Kidney glomerular epithelial cell (primary cell): ENCODE measurements at regions not wholly inside any gene's neighbourhood (a gene's known extent, or its start where the extent isn't known, plus 50 kb on each side); places are given as distances from the start of the nearest gene placed in this dataset.

Source experiments
- DNase-seq: peaks from one replicate; lab custom pipeline; 2025; lab: John Stamatoyannopoulos, UW

- DNase-seq = no peak
These were observed 298.3 kb downstream of the ICOS start for GRCh38 chr2:204234879-204235278.

DNA sequence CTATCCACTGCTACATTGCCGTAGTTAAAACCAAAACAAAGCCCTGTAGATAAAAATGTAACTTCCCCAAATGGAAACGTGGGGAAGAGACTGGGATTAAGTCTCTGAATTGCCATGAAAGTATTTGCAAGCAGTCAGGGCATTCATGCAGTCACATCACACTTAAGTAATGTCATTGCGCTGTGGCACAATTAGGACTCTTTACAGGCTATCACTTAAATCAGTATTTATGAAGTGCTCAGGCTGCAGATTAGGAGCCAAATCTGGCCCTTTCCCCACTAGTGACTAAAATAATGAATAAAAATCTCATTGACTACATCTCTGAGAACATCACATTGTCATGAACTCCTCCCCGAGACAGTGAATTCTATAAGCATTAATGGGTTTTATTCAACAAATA, 300.9 kb downstream of the ICOS start:
- no peak for DNase-seq

- DNase-seq = no peak
These were observed 303.0 kb downstream of the ICOS start for GRCh38 chr2:204239411-204240165.

DNA sequence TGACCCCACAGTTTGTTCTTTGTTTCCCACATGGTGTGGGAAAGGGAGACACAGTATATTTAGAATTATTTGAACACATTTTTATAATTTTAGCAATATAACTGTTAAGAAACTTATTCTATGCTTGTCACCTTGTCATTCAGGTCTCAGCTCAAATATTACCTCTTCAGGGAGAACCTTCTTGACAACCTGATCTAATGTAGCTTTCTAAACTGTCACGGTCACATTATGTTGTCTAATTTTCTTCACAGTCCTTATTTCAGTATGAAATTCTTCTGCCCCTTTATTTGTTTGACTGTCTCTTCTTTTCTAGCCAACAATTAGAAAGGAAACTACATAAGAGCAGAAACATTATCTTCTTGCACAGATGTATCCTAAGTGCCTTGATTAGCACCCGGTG, 304.3 kb upstream of the PARD3B start:
- no peak for DNase-seq

GRCh38 chr2:204249437-204249836, 295.8 kb upstream of the PARD3B start:
- no peak for DNase-seq

DNA sequence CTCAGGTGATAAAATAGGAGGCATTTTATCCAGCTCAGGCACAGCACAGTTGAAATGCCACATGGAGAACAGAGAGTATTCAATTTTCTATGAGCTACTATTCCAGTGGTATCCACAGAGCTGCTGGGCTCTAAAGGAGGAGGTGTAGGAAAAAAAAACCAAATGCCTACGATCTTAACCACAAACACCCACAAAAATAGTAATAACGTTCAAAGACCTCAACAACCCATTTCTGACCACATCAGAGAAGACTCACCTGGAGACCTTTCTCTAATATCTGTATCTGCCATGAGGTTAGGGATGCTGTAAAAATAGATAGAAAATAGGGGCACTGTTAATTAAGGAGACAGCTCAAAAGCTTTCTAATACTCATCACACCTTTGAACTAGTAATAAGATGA, 294.6 kb upstream of the PARD3B start:
- no peak for DNase-seq

GRCh38 chr2:204251158-204251997, 293.9 kb upstream of the PARD3B start:
- no peak for DNase-seq

- DNase-seq = no peak
These were observed 293.3 kb upstream of the PARD3B start for GRCh38 chr2:204251998-204252376.

DNA sequence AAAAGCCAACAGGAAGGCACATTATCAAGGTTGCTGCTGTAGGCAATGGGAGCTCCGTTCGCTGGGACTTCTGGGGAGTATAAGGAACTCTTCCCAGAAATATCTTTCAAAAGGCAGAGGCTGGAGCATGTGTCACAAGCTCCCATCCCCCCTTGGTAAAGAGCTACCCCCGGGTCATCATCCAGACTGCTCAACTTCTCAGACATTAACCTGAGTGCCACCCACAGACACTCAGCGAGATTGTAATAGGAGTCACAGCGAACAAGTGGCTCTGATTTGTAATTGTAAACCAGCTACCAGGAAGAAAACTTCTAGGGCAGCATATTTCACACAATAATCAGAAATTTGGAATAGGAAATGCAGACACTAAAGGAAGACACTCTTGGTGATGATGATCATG, 290.2 kb upstream of the PARD3B start:
- no peak for DNase-seq

DNA sequence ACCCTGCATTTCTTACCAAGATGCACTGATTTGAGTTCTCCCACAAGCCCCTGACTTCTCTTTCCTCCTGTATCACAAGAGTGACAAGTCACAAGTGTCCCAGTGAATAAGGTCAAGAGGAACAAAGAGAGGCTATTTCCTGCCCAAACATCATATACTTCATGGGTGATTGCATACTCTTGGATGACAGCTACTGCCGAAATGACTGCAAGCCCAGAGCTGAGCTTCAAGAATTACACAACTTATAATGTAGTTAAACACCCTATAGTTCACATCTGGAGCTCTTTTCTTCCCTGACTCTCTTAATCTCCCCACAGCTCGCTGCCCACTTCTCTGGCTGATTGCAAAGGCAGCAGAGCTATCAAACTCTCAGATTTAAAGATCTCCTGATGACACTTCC, 289.7 kb upstream of the PARD3B start:
- DNase-seq = no peak

- no peak for DNase-seq
These were observed 287.5 kb upstream of the PARD3B start for GRCh38 chr2:204257781-204258180.

DNA sequence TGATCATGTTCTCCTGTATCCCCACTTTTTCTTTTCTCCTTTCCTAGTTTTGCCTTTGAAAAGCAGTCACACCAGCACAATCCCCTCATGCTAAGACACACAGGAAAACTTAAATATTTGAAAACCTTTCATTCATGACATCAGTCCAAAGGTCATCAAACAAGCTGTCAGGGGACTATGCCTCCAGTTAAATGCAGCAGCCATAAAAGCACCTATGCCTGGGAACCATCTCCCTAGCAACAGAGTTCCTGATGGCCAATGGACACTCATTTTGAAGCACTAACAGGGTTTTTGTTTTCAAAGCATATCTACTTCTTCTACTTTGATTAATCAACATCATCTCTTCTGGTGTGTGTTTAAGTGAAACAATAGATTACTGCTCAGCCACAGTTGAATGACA, 286.4 kb upstream of the PARD3B start:
- DNase-seq = no peak

DNA sequence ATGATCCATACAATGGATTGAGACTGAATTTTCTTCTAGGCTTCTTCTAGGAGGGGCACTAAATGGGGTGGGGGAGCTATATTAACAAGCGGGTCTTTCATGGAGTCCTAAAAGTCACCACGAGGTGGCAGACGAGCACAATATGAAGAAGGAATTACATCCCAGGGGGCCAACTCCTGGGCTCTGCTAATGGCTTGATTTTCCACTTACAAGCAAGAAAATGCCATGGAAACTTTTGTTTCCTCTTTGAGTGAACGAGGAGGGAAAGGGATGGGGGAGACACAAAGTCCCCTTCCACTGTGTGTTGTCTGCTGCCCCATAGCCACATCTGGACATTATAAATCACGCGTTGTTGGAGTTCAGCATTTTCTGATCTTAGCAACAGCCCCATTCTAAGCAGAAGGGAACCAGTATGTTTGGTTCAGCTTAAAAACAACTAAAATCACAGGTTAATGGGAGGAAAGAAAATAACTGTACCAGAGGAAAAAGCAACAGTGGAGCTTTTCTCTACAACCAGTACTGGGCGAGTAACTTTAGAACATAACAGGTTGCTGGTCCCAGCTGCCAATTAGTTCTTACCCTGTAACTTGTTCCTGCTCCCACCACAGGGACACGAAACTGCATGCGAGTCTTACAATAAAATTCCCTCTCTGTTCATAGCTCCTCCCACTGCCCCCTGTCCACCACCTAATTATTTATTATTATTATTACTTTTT, 285.0 kb upstream of the PARD3B start:
- DNase-seq = peak; percentile 67

DNA sequence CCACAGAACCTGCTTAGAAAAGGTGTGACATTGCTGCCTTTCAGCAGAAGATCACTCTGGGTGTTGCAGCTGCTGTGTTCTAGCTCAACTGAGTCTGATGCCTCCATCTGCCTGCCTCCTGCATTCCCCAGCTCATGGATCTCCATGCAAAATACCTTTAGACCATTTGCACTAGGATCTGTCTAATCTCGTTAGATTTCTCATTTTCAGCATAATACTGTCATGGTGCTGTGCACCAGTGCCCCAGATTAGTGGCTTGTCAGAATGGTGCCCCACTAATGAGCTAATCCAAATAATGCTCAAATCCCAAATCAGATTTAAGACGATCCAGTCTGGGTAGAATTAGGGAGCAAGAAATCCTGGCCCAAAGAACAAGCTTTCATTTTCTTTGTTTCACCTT, 284.4 kb upstream of the PARD3B start:
- DNase-seq = no peak

DNA sequence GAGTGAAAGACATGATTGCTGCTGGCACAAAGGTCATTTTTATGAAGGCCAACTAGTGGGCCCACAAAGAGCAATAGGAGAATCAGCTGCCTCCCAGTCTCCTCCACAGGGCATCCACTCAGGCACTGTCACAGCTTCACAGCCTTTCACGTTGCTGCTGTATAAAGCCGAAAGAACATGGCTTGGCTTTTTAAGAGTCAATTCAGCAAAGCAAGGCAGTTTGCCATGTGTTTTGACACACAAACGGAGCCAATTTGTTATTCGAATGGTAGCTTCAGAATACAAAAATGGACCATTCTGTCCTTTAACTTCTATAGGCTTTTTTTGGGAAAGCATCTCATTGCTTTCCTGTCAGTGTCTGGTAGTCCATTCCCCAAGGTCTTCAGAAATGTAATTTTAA, 283.4 kb upstream of the PARD3B start:
- DNase-seq = no peak

- DNase-seq = no peak
These were observed 281.2 kb upstream of the PARD3B start for GRCh38 chr2:204264085-204264553.

GRCh38 chr2:204264621-204265140, 280.6 kb upstream of the PARD3B start:
- DNase-seq = no peak

DNA sequence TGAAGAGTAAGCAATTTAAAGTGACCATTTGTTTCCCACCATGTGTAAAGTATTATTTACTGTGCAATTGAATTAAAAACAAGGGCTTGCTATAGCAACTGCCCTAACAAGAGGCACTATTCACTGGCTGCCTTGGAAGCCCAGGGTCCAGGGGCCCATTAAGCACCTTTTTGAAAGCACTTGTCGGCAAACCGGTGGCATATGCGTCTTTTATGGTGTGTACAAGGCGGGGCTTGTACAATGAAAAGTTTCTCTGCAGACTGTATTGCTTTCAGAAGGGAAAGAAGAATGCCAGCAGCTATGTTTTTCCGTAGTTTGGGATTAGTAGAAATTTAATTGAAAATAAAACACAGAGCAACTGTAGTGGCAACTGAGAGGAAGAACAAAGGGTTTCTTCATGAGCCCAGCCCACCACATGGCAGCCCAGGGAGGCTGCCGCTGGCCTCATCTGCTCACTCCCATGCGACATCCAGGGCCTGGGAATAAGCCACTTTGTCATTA, 279.5 kb upstream of the PARD3B start:
- DNase-seq = no peak

DNA sequence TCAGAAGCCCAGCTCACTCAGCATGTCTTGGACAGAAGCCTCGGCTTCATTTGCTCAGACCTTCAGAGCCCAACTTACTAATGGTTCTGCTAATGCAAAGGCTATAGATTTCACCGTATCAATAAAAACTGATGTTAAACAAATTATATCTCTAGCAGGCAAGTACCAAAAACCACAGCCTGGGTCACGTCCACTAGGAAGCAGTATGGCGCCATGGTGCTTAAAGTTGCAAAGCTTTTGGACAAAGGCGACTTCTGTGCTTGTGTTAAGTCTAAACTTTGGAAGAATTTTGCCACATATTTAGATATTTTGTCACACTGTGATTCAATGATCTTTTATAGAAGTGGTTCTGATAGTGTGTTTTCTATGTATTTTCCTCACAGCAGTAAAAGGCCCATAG, 276.8 kb upstream of the PARD3B start:
- no peak for DNase-seq

GRCh38 chr2:204268971-204269370, 276.3 kb upstream of the PARD3B start:
- no peak for DNase-seq

DNA sequence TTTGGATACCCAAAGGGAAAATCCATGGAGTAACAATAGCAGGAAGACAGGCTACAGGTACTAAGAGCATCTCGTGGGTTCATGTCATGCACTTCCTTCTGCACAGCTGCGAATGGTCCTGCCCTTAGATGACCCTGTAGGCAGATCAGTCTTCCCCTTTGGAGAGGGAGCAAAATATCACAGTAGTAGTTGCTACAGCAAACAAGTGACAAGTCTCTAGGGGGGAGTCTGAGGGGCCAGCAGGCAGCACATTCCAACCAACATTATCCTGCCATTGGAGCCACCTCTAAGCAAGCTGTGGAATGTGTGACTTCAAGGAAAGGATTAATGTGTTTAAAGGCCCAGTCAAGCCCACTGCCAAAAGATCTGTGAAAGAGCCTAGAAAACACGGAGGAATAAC, 273.2 kb upstream of the PARD3B start:
- no peak for DNase-seq

GRCh38 chr2:204272610-204273287, 272.5 kb upstream of the PARD3B start:
- no peak for DNase-seq
